SHP77 (cell line): ENCODE measurements at regions not wholly inside any gene's neighbourhood (a gene's known extent, or its start where the extent isn't known, plus 50 kb on each side); places are given as distances from the start of the nearest gene placed in this dataset.
"Not testable (repeated sequence)": the region's sequence is repeated elsewhere in the genome, so short reads cannot be mapped to it uniquely, and the experiment has no call there.

Experiments
- DNase-seq, 2 experiments: peaks; one replicate each; lab custom pipeline; 2025; lab: John Stamatoyannopoulos, UW

DNA sequence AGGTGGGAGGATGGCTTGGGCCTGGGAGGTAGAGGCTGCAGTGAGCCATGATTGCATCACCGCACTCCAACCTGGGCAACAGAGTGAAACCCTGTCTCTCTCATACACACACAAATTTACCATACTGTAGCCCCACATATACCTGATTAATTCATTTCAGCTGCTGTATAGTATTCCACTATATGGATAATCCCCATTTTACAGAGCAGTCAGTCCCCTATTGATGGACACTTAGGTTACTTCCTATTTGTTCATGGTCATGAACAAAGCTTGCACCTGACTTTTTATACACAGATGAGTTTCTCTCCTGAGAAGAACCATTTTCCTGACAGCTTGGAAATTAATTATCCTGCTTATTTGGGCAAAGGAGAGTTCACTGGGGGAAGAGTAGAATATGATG lies 59.2 kb downstream of the EMX2 start:
- DNase-seq: no peak

DNA sequence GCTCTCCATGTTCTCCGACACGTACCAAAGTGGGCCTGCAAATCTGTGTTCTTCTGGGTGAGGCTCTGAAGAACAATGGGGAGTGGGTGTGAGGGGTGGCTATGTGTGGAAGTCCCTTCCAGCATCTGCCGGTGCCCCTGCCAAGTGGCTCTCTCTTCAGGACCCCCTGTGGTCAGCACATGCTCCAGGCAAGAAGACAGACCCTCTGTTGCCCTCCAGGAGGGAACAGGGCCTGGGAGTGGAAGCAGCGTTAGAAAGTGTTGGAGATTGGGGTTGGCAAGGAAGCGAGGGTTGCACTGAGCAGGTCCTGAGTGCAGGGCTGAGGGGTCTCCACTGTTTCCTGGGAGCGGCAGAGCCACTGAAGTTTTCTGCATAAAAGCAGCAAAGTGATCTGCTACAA lies 60.5 kb downstream of the EMX2 start:
- no peak for DNase-seq

DNA sequence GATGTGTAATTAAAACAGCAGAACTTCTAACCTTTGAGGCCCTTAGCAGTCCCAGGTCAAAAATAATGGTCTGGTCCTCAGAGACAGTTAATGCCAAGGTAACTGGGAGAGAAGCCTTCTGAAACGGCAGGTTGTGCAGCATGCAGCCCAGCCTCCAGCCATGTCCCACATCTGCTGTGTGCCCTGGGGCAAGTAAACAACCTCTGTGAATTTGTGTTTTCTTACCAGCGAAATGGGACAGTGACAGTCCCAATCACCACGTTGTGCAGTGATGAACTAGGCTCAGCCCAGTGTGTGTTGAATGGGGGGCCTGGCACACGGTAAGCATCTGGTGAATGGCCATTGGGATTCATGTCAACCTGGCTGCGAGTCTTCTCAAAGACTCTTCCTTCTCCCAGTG lies 61.2 kb downstream of the EMX2 start:
- no peak for DNase-seq

DNA sequence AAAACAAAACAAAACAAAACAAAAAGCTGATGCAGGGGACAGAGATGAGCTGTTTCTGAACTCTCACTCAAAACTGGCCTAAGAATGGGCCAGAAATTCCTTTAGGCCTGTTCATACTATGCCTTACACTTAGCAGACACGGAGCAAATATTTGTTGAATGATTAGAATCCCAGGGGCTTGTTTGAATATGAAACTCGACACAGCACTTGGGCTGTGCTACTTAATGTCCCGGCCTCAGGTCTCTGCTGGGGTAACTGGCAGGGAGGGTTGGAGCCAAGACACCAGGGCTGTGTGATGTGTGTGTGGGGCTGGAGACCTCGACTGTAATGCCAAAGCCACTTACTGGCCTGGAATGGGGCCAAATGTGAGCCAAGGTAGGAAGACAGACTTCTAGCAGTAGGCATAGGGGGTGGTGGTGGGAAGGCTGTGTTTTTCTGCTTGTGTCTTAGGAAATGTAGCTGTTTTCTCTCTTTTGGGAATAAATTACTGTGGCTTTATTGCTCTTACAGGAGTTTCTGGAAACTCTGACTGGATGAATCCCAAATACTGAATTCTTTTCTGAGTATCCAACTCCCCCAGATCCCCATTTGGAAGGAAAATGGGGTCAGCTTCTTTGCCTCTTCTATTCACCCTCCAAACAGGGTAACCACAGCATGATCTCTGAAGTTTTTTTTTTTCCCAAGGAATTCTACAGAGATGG lies 66.7 kb downstream of the EMX2 start:
- DNase-seq: no peak

DNA sequence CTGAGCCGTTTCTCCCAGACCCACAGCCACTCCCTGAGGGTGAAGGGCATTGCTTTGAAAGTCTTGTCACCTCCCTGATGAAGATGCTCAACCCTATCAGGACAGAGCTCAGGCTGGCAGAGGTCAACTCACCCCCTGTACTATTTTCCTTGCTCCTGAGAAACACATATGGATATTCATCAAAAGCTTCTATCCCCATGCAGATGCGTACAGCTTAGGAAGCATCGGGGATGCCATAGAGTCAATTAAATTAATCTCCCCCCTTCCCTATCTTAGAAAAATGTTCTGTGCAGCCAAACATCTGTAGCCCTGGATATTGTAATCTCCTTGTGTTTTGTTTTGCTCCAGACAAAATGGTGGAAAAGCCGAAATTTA lies 67.2 kb downstream of the EMX2 start:
- DNase-seq: no peak

DNA sequence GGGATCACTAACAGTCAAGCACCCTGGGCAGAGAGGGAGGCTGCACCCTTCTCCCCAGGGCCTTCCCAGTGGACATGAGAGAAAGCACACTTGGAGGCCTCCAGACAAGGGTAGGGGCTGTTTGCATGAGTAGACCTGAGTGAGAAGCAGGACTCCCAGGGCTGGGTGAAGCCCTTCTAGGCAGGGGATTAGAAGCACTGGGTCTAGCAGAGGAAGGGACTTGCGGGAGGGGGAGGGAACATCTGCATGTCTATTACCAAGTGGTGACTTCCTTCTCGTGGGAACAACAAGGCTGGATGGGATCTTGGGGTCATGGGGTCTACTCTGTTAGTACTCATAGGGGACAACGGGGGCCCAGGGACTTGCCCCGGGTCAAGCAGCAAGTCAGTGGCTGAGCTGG lies 67.8 kb downstream of the EMX2 start:
- no peak for DNase-seq

DNA sequence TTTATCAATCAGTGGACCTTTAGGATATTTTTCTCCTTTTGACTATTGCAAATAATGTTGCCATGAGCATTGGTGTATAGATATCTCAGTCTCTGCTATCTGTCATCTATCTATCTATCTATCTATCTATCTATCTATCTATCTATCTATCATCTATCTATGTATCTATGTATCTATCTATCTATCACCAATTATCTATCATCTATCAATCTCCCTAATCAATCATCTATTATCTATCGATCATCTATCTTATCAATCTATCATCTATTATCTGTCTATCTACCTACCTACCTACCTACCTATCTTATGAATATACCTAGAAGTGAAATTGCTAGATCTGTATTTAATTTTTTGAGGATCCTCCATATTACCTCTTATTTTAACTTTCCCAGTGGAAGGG lies 69.6 kb downstream of the EMX2 start:
- DNase-seq: no peak

DNA sequence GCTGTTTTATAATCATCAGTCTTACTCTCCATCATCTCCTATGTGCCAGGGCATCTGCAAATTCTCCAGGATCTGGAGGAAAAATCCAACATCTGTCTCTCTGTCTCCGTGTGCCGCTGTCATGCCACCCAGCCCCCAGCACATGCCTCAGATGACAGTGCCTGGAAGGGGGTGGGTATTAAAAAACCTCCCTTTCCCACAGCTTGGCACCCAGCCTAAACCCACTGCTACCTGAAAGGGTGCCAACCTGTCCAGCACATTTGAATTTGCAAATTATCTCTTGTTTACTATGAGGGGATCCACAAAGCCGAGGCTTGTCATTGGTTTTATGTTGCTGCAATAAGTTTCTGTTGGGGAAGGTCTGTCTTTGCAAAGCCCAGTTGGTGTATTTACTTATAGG lies 73.1 kb downstream of the EMX2 start:
- DNase-seq: no peak

DNA sequence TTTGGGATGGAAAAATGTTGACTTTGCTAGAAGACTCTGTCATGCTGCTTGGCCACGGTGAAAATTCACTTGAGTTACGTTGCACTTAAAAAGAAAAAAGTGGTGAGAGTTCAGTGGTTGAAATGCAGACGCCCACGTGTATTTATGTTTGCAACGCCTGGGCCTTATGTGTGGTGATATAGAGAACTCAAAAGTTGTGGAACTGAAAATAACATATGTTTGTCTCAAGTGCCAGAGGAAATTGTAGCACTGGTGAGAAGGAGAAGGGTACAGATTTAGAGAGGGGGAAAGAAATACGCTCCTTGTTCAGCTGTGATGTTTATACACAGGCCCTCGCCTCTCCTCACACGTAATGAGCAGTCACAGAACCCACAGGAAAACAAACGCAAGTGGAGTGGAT lies 73.6 kb downstream of the EMX2 start:
- no peak for DNase-seq

DNA sequence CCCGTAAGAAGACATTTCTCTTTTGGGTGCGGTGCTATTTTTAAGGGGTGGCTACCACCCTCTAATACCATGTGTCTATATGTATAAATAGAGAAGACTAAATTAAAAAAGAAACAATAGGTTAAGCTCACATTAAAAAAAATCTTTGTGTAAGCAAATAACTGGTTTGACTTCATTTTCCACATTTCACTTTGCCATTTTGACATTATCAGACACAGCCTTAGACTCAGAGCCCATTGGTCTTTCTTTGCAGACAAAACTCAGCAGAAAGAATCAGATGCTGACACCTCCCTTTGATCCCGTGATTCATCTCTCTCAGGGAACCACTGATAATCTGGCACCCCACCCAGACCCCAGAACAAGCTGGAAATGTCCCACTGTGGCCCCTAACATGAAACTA lies 74.5 kb downstream of the EMX2 start:
- no peak for DNase-seq

DNA sequence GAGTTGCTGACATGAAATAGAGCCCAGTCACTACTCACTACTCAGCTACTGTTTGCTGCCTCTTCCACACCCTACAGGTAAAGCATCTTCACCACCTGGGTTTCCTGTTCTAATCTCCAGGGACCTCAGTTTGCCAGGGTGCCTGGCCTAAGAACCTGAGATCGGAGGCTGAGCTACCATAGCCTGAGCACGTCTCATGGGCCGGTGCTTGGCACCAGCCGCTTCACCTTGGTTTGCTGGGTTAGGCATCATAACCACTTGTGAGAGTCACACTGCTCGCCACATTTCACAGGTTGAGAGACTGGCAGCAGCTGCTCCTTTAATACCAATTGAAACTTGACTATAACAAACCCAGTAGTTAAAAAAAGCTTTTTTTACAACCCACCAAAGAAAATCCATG lies 75.1 kb downstream of the EMX2 start:
- no peak for DNase-seq

DNA sequence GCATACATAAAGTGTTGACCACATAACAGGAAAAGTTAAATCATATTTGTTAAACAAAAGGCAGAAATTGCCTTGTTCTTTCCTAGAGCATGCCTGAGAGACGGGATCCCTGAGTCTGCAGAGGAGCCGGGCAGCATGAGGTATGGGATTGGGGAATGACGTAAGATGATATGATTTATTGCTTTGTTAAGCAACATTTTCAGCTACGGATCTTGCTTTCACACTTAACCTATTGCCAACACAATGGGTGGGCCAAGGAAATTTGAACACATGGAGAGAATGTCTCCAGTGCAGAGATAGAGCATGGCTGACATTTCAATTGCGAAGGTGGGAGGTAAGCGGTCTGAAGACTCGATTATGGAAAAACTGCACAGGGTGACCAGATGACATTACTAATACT lies 76.7 kb downstream of the EMX2 start:
- no peak for DNase-seq

DNA sequence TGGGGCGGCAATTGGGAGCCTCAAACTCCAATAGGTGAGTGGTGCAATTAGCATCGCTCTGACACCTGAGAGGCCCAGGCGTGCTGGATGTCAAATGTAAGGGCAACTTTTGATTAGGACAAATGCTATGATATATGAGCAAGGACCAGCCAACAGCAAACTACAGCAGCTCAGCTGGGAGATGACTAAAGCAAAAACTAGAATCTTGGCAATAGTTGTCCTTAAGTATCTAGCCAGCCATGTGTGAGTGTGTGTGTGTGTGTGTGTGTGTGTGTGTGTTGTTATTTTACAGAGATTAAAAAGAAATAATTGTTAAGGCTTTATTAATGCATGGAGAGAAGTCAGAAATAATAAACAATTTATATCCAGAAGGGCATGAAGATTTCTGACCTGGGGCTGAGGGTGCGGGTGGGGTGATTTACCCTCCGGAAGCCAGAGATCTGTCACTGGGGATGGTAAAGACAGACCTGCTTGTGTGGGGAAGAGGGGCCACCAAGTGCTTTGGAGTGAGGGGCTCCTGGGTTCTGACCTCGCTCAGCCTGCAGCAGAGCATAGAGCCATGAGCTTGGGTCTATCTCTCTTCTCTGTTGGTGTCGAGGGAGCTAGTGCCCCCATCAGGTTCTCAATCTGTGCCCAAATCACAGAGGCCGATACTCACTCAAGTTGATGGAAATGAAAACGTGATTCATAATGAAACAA lies 77.3 kb downstream of the EMX2 start:
- DNase-seq: no peak

DNA sequence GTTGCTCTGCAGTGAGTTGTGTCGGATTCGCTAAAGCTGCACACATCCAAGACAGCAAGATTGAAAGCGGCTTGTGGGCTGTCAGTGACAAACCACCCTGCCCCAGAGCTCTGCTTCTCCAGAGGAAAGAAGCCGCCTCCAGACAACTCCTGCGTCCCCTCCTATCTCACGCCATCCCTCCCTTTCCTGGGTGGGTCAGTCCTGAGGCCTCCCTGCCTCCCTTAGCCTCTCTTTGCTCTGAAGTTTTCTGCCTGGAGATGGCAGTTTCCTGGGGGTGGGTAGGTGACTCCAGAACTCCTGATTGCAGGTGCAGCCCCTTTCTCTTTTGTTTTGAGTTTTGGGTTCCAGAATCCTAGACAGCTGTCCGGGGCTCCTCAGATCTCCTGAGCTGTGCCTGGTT lies 78.7 kb downstream of the EMX2 start:
- DNase-seq: no peak

DNA sequence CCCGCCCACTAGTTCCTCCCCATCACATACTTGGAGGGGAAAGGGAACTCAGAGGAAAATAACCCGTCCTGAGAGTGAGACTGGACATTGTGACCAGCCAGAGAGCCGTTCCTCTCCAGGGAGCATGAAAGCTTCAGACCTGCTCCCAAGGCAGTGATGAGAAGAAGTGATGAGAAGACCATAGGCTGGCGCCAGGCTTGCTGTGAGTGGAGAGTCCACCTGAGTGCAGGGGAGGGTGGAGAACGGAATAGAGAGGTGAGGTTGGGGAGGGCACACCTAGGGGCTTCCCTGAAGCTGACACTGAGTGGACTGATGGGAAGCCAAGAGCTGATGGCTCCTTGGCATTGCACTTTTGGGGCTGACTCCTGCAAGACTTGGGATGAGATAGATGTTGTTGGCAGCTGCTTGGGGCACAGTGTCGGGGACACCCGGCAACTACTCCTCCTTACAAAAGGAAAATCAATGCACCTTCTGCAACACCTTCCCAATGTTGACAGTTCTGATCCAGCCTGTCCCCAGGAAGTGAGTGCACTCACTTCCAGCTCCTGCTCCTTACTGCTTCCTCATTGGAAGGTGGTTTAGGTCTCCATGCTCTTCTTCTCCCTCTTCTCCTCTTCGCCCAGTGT lies 79.4 kb downstream of the EMX2 start:
- no peak for DNase-seq

DNA sequence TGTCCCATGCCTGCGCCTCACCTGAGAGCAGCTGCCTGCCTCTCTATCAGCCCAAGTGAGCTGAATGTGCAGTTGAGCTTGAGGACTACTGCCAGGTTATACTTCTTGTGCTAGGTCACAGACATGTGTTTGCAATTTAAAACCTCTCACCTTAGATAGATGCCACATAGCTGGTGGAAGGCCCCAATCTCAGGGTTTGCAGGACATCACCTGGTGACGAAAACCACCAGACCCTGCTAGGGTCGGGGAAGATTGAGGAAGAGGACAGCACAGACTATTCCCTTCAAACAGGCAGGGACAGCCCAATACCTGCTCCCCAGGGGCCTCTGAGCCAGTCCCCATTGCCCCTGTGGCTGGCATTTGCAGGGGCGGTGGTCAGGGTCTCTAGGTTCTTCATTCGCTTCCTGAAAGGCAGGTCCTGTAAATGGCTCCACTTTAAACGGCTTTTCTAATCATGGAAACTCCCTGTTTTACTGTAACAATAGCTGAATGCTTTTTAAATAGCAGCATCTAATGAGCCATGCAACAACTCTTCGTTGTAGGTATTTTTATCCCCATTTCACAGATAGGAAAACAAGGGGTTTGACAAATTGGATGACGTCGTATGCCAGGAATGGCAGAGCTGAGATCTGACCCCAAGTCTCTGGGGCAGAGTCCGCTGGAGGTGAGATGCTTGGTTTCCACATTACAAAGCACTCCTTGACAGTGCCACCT lies 80.1 kb downstream of the EMX2 start:
- DNase-seq: no peak

DNA sequence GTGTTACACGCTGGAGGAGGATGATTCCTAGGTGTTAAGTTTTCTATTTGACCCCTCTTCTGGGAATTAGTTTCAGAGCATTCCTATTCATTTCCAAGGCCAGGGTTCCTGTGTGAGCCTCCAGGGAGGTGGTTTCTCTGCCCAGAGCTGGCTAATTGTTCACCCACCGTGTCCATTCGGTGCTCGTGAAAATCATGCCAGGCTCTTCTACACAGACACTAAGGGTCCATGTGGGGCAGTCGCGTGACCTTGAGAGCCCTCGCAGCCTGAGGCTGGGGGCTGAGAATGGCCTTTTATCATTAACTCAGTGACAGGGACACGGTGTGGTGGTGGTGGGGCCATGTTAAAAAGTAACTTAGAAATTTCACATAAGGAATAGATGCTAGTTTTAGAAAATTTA lies 83.7 kb downstream of the EMX2 start:
- DNase-seq: no peak

DNA sequence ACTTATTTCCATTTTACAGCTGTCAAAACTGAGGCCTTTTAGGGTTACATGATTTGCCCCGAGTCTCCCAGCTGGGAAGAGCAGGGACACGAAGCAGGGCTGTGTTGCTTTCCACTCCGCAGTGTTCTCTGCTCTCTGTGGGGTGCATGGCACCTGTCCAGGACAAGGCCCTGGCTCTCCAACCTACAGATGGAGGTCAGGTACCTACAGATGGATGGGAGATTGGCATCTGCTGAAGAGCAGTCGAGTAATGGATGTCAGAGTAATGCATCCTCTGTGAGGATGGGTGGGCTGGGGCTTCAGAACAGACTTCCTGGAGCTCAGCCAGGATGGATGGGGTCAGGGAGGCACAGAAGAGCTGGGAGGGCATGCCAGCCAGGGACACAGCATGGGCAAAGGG lies 85.0 kb downstream of the EMX2 start:
- no peak for DNase-seq

DNA sequence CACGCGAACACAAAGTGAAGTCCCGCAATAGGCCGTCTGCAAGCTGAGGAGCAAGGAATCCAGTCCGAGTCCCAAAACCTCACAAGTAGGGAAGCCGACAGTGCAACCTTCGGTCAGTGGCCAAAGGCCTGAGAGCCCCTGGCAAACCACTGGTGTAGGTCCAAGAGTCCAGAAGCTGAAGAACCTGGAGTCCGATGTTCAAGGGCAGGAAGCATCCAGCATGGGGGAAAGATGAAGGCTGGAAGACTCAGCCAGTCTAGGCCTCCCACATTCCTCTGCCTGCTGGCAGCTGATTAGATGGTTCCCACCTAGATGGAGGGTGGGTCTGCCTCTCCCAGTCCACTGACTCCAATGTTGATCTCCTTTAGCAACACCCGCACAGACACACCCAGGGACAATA lies 87.2 kb downstream of the EMX2 start:
- DNase-seq: not testable (repeated sequence)

DNA sequence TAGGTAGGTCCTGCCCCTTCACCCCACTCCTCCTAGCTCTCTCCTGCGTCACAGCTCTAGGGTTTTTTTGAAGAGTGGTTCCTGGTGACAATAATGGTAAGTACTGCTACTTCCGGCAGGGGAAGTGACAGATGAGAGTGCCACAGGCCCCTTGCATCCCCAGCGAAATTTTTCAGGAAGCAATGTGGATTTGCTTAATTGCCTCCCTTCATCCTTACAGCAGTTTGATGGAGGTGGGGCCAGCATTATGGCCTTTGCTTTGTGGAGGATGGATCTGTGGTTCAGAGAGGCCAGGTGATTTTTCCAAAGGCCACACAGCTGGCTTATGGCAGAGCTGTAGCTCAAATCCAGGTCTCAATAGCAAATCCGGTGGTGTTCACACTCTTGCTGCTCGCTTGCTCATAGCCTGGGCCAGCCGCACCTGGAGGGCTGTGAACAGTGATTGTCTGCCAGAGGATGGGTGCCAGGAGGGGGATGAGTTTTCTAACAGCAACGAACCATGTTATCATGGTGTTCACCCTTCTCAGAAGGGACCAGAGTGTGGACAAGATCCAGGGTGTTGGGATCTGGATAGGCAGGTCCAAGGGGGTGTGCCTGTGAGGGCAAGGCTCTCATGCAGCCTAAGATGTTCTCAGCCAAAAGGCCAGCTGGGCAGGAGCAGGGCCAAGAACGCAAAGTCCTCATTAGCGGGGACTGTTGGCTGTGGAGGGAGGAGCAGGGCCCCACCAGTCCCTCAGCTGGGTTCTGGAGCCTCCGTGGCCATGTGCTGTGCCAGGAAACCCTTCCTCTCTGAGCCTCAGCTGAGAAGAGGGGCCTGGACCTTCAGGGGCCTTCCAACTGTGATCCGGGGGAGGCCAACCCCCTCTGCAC lies 89.0 kb downstream of the EMX2 start:
- DNase-seq: no peak

DNA sequence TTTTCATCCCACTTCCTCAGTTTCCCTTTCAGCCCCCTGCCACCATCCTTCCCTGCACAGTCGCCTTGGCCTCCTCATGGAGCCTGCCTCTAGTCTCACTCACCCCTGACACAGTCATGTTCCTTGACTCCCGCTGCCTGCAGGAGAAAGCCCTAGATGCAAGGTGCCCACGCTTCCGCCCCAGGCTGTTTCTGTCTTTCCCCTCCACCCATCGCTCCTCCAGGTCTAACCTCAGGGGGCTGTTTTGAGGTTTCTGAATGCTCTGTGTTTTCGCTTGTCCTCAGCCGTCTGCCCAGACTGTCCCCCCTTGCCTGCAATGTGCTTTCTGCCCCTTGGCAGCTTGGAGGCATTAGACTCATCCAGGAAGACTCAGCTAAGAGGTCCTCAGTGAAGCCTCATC lies 89.9 kb downstream of the EMX2 start:
- DNase-seq: no peak

DNA sequence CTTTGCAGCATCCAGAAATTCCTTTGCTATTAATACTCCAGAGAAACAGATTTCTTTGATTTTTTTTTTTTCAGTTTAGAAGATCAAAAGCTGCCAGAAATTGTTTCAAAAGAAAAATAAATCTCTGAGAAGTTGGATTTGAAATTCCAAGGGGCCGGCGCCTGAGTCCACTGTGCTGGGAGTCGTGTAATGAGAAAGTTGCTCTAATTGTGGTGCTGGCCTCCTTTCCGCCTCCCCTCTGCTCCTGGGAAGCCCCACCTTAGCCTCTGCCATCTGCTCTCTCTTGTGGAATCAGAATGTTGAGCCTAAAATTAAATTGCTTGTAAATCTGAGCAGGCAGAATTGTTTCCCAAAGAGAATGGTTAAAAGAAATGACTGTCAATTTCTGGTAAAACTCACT lies 93.3 kb downstream of the EMX2 start:
- no peak for DNase-seq
